ENCODE measurements at regions not wholly inside any gene's neighbourhood (a gene's known extent, or its start where the extent isn't known, plus 50 kb on each side); places are given as distances from the start of the nearest gene placed in this dataset.
"Not testable (repeated sequence)": the region's sequence is repeated elsewhere in the genome, so short reads cannot be mapped to it uniquely, and the experiment has no call there.

- DNase-seq: no peak
Observed at GRCh38 chr3:35950021-35950420, 310.7 kb downstream of the ARPP21 start.

- DNase-seq: no peak
Observed at GRCh38 chr3:35954413-35954812, 315.1 kb downstream of the ARPP21 start.

- DNase-seq: peak; percentile 19
Observed at GRCh38 chr3:35965908-35966307, 326.6 kb downstream of the ARPP21 start.

- DNase-seq: no peak
Observed at GRCh38 chr3:35966629-35967464, 327.5 kb downstream of the ARPP21 start.

GRCh38 chr3:35968043-35968622 is 328.8 kb downstream of the ARPP21 start:
- DNase-seq: no peak

- DNase-seq: no peak
Observed at GRCh38 chr3:35969406-35969805, 330.1 kb downstream of the ARPP21 start.

GRCh38 chr3:35970793-35971192 is 331.5 kb downstream of the ARPP21 start:
- no peak for DNase-seq

GRCh38 chr3:35971686-35972085 is 332.4 kb downstream of the ARPP21 start:
- DNase-seq: no peak

GRCh38 chr3:35974872-35975271 is 335.5 kb downstream of the ARPP21 start:
- no peak for DNase-seq

GRCh38 chr3:35986161-35986560 is 346.8 kb downstream of the ARPP21 start:
- no peak for DNase-seq

GRCh38 chr3:35987386-35987785 is 348.1 kb downstream of the ARPP21 start:
- no peak for DNase-seq

- no peak for DNase-seq
Observed at GRCh38 chr3:35992041-35992440, 352.7 kb downstream of the ARPP21 start.

GRCh38 chr3:36011791-36012190 is 368.5 kb upstream of the STAC start:
- DNase-seq: no peak

GRCh38 chr3:36013425-36013824 is 366.9 kb upstream of the STAC start:
- no peak for DNase-seq

GRCh38 chr3:36025232-36025631 is 355.1 kb upstream of the STAC start:
- no peak for DNase-seq

GRCh38 chr3:36032180-36033047 is 347.9 kb upstream of the STAC start:
- DNase-seq: no peak

- no peak for DNase-seq
Observed at GRCh38 chr3:36058404-36059030, 321.8 kb upstream of the STAC start.

- no peak for DNase-seq
Observed at GRCh38 chr3:36060950-36061349, 319.4 kb upstream of the STAC start.

- DNase-seq: no peak
Observed at GRCh38 chr3:36063992-36064391, 316.3 kb upstream of the STAC start.

- DNase-seq: no peak
Observed at GRCh38 chr3:36065321-36065720, 315.0 kb upstream of the STAC start.

GRCh38 chr3:36075491-36075890 is 304.8 kb upstream of the STAC start:
- no peak for DNase-seq

- DNase-seq: no peak
Observed at GRCh38 chr3:36077320-36077719, 303.0 kb upstream of the STAC start.

GRCh38 chr3:36082958-36083357 is 297.3 kb upstream of the STAC start:
- DNase-seq: not testable (repeated sequence)
